Tibial nerve (tissue), 3 donors: ENCODE measurements at regions not wholly inside any gene's neighbourhood (a gene's known extent, or its start where the extent isn't known, plus 50 kb on each side); places are given as distances from the start of the nearest gene placed in this dataset.

ENCODE experiments used
- CTCF ChIP-seq, 5 experiments: fragments of 200-600 bp in 3 of 5; fragments of 450-650 bp in 2 of 5; sonication (generic) in 3 of 5; IDR thresholded peaks; one replicate each; pipeline ENCODE4 v1.5.1; 2016 to 2019; ENCODE audit warnings: antibody characterized with exemption in 5 of 5, mild to moderate bottlenecking in 3 of 5, moderate library complexity in 2 of 5
- POLR2A ChIP-seq, 2 donors: fragments of 450-650 bp; IDR thresholded peaks; one replicate each; pipeline ENCODE4 v1.6.1; 2017; ENCODE audit warnings: antibody characterized with exemption in 2 of 2, mild to moderate bottlenecking in 2 of 2, moderate library complexity in 2 of 2

GRCh38 chr2:146804288-146804687 is 1040.5 kb upstream of the ACVR2A start:
- TF ChIP-seq POLR2A (IDR thresholded peaks at IDR 0.05) = no peak
- TF ChIP-seq CTCF (IDR thresholded peaks at IDR 0.05) = no peak
